ENCODE measurements at regions not wholly inside any gene's neighbourhood (a gene's known extent, or its start where the extent isn't known, plus 50 kb on each side); places are given as distances from the start of the nearest gene placed in this dataset.

GRCh38 chr1:103424650-103425049 lies 100.8 kb upstream of the RNPC3 start:
- H3K4me3 ChIP-seq, result no peak overlapping the region
- no peak overlapping the region for H3K27ac ChIP-seq
- TF ChIP-seq POLR2A (IDR thresholded peaks at IDR 0.05) (no peak), CTCF (IDR thresholded peaks at IDR 0.05) (no peak)
- no peaks in the 10 kb centered on the region for H3K9me3 ChIP-seq
- H3K27me3 ChIP-seq, result no peaks in the 10 kb centered on the region
- DNase-seq, result no peak
- no peaks in the 10 kb centered on the region for H3K4me1 ChIP-seq
- no peaks in the 10 kb centered on the region for H3K36me3 ChIP-seq

- H3K4me3 ChIP-seq, result no peak overlapping the region
- no peaks in the 10 kb centered on the region for H3K9me3 ChIP-seq
- no peaks in the 10 kb centered on the region for H3K27me3 ChIP-seq
- no peak overlapping the region for H3K27ac ChIP-seq
- TF ChIP-seq CTCF (IDR thresholded peaks at IDR 0.05), result no peak
- TF ChIP-seq POLR2A (IDR thresholded peaks at IDR 0.05), result no peak
- no peaks in the 10 kb centered on the region for H3K4me1 ChIP-seq
- H3K36me3 ChIP-seq, result no peaks in the 10 kb centered on the region
- no peak for DNase-seq
Observed at GRCh38 chr1:103416681-103417286, 108.7 kb upstream of the RNPC3 start.

GRCh38 chr1:103387898-103388297 lies 137.6 kb upstream of the RNPC3 start:
- Histone ChIP-seq H3K4me1 (no peaks in the 10 kb centered on the region), H3K36me3 (no peaks in the 10 kb centered on the region), H3K9me3 (no peaks in the 10 kb centered on the region), H3K27ac (no peak overlapping the region), H3K4me3 (no peak overlapping the region), H3K27me3 (no peaks in the 10 kb centered on the region)
- no peak for DNase-seq
- TF ChIP-seq CTCF (IDR thresholded peaks at IDR 0.05) (no peak), POLR2A (IDR thresholded peaks at IDR 0.05) (no peak)

GRCh38 chr1:103373991-103374390 lies 151.5 kb upstream of the RNPC3 start:
- DNase-seq, result no peak
- Histone ChIP-seq H3K36me3 (no peaks in the 10 kb centered on the region), H3K27me3 (no peaks in the 10 kb centered on the region), H3K9me3 (no peaks in the 10 kb centered on the region), H3K4me1 (no peaks in the 10 kb centered on the region), H3K27ac (no peak overlapping the region), H3K4me3 (no peak overlapping the region)
- no peak for TF ChIP-seq CTCF (IDR thresholded peaks at IDR 0.05)
- no peak for TF ChIP-seq POLR2A (IDR thresholded peaks at IDR 0.05)

GRCh38 chr1:103372866-103373265 lies 152.6 kb upstream of the RNPC3 start:
- H3K4me1 ChIP-seq, result no peaks in the 10 kb centered on the region
- H3K4me3 ChIP-seq, result no peak overlapping the region
- H3K27ac ChIP-seq, result no peak overlapping the region
- H3K27me3 ChIP-seq, result no peaks in the 10 kb centered on the region
- H3K36me3 ChIP-seq, result no peaks in the 10 kb centered on the region
- DNase-seq, result no peak
- no peaks in the 10 kb centered on the region for H3K9me3 ChIP-seq
- TF ChIP-seq POLR2A (IDR thresholded peaks at IDR 0.05) (no peak), CTCF (IDR thresholded peaks at IDR 0.05) (no peak)

- Histone ChIP-seq H3K36me3 (no peaks in the 10 kb centered on the region), H3K9me3 (no peaks in the 10 kb centered on the region), H3K4me3 (no peak overlapping the region), H3K27ac (no peak overlapping the region), H3K27me3 (no peaks in the 10 kb centered on the region), H3K4me1 (no peaks in the 10 kb centered on the region)
- DNase-seq, result no peak
- TF ChIP-seq CTCF (IDR thresholded peaks at IDR 0.05) (no peak), POLR2A (IDR thresholded peaks at IDR 0.05) (no peak)
Observed at GRCh38 chr1:103371234-103371633, 154.3 kb upstream of the RNPC3 start.

Measured in Peyer's patch (tissue), 4 donors.